Progenitor cell of endocrine pancreas (in vitro differentiated cells): ENCODE measurements at regions not wholly inside any gene's neighbourhood (a gene's known extent, or its start where the extent isn't known, plus 50 kb on each side); places are given as distances from the start of the nearest gene placed in this dataset.

Experiments
- DNase-seq: peaks from one replicate; pipeline ENCODE4 v3.0.0; 2021; ENCODE audit warnings: low spot score; ENCODE audit not compliant: unreplicated experiment
- H3K27ac Mint-ChIP-seq: 2 replicates; pipeline ENCODE4 v1.8.0; 2021; ENCODE audit warnings: mild to moderate bottlenecking, moderate library complexity, mixed read lengths
- H3K27me3 Mint-ChIP-seq: 2 replicates; pipeline ENCODE4 v1.8.0; 2021; ENCODE audit warnings: mixed read lengths
- H3K36me3 Mint-ChIP-seq: 2 replicates; pipeline ENCODE4 v1.8.0; 2022; ENCODE audit warnings: mixed read lengths; ENCODE audit not compliant: insufficient read depth
- H3K4me1 Mint-ChIP-seq: 2 replicates; pipeline ENCODE4 v1.8.0; 2021; ENCODE audit warnings: low read depth, mixed read lengths
- H3K4me3 Mint-ChIP-seq: 2 replicates; pipeline ENCODE4 v1.8.0; 2021; ENCODE audit warnings: low read depth, mild to moderate bottlenecking, moderate library complexity, mixed read lengths
- H3K9me3 Mint-ChIP-seq: 2 replicates; pipeline ENCODE4 v1.8.0; 2021; ENCODE audit warnings: low read depth, mixed read lengths
- CTCF ChIP-seq: fragments of 200-600 bp; sonication (generic); IDR thresholded peaks from one replicate; pipeline ENCODE4 v1.5.0; 2021; ENCODE audit warnings: antibody characterized with exemption, mild to moderate bottlenecking; ENCODE audit not compliant: unreplicated experiment

- TF ChIP-seq CTCF: no peak
- no peaks in the 10 kb centered on the region for H3K36me3 Mint-ChIP-seq
Observed at GRCh38 chr4:165721815-165722214, 151.2 kb upstream of the TLL1 start.

GRCh38 chr4:165723051-165723795 lies 149.8 kb upstream of the TLL1 start:
- DNase-seq: no peak
- Mint-ChIP-seq H3K27ac (no peak overlapping the region), H3K4me1 (peaks cover 11% of the 10 kb centered on the region), H3K4me3 (no peak overlapping the region), H3K27me3 (no peaks in the 10 kb centered on the region), H3K9me3 (no peaks in the 10 kb centered on the region), H3K36me3 (no peaks in the 10 kb centered on the region)
- TF ChIP-seq CTCF: no peak

More at GRCh38 chr4:165721815-165722214, 151.2 kb upstream of the TLL1 start:
- peaks cover 11% of the 10 kb centered on the region for H3K4me1 Mint-ChIP-seq
- no peak overlapping the region for H3K4me3 Mint-ChIP-seq
- no peaks in the 10 kb centered on the region for H3K27me3 Mint-ChIP-seq
- H3K27ac Mint-ChIP-seq: no peak overlapping the region
- DNase-seq: no peak
- no peaks in the 10 kb centered on the region for H3K9me3 Mint-ChIP-seq

GRCh38 chr4:165724786-165725185 lies 148.3 kb upstream of the TLL1 start:
- Mint-ChIP-seq H3K27ac (no peak overlapping the region), H3K4me1 (peaks cover 11% of the 10 kb centered on the region), H3K27me3 (no peaks in the 10 kb centered on the region), H3K4me3 (no peak overlapping the region), H3K36me3 (no peaks in the 10 kb centered on the region), H3K9me3 (no peaks in the 10 kb centered on the region)
- no peak for DNase-seq
- no peak for TF ChIP-seq CTCF

GRCh38 chr4:165725352-165725751 lies 147.7 kb upstream of the TLL1 start:
- no peak overlapping the region for H3K27ac Mint-ChIP-seq
- H3K4me1 Mint-ChIP-seq: peaks cover 11% of the 10 kb centered on the region
- H3K4me3 Mint-ChIP-seq: no peak overlapping the region
- no peaks in the 10 kb centered on the region for H3K36me3 Mint-ChIP-seq
- DNase-seq: no peak
- no peaks in the 10 kb centered on the region for H3K27me3 Mint-ChIP-seq
- TF ChIP-seq CTCF: no peak
- H3K9me3 Mint-ChIP-seq: no peaks in the 10 kb centered on the region

- Mint-ChIP-seq H3K27me3 (no peaks in the 10 kb centered on the region), H3K27ac (no peak overlapping the region), H3K36me3 (no peaks in the 10 kb centered on the region), H3K4me3 (no peak overlapping the region), H3K4me1 (peaks cover 8% of the 10 kb centered on the region), H3K9me3 (peaks cover 3% of the 10 kb centered on the region)
- no peak for DNase-seq
- no peak for TF ChIP-seq CTCF
Observed at GRCh38 chr4:165726831-165727230, 146.2 kb upstream of the TLL1 start.
